Myocyte (in vitro differentiated cells): ENCODE measurements at regions not wholly inside any gene's neighbourhood (a gene's known extent, or its start where the extent isn't known, plus 50 kb on each side); places are given as distances from the start of the nearest gene placed in this dataset.
"Not testable (repeated sequence)": the region's sequence is repeated elsewhere in the genome, so short reads cannot be mapped to it uniquely, and the experiment has no call there.

ENCODE experiments used
- DNase-seq: peaks from one replicate; pipeline ENCODE4 v3.0.0-alpha.2; 2012; ENCODE audit warnings: low read depth

GRCh38 chr15:72866866-72867616, 83.5 kb upstream of the ADPGK start:
- DNase-seq = no peak

DNA sequence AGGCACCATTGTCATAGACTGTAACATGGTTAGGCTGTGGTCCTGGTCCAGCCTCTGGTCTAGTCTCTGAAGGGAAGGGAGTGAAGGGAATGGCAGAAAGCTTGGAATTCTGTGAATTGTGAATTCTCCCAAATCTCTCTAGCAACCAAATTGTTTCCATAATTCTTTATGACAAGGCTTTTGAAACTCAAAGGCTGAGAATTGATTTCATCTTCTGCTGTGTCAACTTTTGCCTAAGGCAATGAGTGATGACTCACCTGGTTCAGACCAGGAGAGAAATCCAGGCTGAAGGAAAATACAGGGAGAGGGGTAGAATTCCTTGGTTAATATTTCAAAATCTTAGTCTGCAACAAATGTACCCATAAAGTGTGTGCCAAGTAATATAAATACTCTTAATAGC, 82.6 kb upstream of the ADPGK start:
- DNase-seq = no peak

DNA sequence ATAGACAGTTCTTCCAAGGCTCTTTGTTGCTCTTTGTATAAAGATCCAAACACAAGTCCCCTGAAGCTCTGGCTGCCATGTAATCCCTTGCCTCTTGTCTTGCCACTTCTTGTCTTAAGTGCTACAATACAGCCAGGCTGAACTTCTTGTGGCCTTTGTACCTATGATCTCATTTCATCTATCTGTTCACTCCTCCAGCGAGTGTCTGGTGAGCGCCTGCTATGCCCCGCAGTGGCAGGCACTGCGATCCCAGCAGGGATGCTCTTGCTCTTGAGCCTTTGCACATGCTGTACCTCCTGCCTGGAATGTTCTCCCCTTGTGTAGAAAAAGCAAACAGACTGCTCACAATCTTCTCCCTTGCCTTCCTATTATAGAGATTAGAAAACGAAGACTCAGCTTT, 81.9 kb upstream of the ADPGK start:
- no peak for DNase-seq

GRCh38 chr15:72864681-72865080, 81.1 kb upstream of the ADPGK start:
- DNase-seq = no peak

GRCh38 chr15:72861354-72861910, 77.9 kb upstream of the ADPGK start:
- no peak for DNase-seq

- DNase-seq = no peak
Measured at GRCh38 chr15:72859757-72860145, 76.2 kb upstream of the ADPGK start.

DNA sequence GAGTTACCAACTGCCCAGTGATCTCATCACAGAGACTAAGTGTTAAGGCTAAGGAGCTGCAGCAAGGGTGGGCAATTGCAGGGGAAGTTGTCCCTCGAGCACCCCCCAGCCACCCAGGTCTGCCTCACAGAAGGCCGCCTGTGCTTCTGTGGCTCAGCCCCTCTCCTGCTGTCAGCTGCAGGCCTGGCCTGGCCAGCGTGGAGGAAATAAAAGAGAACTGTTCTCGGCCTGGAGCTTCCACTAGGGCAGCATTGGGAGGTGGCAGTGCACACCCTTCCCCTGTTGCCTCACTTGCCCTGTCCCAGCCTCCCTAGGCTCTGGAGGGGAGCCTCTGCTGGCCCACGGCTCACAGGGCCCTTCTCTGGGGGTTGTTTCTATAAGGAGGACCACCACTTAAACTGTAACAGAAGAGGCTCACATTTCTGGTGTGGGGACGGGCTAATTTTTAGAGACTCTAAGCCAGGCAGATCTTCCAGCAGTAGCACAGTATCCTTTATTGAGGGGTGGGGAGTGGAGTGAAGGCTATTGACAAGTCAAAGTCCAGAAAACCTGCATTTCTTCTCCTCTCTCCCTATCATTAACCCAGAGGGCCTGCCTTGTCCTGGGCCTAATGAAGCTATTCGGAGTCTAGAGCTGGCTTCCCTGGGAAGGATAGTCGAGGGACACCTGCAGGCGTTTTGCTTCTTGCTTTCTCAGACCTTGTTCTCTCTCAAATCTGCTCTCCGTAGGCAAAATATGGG, 75.6 kb upstream of the ADPGK start:
- peak; percentile 14 for DNase-seq

- DNase-seq = no peak
Measured at GRCh38 chr15:72858205-72858604, 74.6 kb upstream of the ADPGK start.

- DNase-seq = no peak
Measured at GRCh38 chr15:72857331-72858063, 73.9 kb upstream of the ADPGK start.

- DNase-seq = no peak
Measured at GRCh38 chr15:72856549-72857040, 73.0 kb upstream of the ADPGK start.

- no peak for DNase-seq
Measured at GRCh38 chr15:72855791-72856190, 72.2 kb upstream of the ADPGK start.

DNA sequence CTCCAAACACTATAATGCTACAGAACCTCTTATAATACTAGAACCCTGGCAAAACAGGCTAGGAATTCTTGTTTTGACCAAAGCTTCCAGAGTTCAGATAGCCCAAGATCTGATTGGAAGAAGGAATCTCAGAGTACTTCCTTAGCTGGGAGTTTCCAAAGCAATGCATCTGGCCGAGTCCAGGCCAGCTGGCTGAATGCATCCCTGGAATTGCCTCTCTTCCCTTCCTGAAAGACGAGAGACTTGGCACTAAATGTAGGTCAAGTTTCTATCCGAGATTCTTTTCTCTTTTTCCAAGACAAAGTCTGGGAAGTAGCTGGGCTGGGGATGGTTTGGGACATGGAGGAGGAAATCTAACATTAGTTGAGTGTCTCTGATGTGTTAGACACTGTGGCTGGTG, 68.7 kb upstream of the ADPGK start:
- no peak for DNase-seq

DNA sequence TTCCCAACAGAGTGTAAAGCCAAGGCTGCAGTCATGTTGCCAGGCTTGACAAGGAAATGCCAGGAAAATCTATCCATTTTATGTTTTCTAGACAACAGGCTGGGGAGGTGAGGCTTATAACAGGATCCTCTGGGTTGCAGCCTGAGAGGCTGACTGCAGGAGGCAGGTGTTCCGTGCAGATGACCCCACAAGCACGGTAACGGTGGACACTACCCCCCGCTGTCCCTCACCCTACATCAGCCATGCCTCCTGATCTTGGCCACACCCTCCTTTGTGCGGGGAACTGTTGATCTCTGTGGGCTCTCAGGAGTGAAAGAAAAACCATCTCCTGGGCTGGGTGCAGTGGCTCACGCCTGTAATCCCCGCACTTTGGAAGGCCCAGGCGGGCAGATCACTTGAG, 68.0 kb upstream of the ADPGK start:
- DNase-seq = no peak

DNA sequence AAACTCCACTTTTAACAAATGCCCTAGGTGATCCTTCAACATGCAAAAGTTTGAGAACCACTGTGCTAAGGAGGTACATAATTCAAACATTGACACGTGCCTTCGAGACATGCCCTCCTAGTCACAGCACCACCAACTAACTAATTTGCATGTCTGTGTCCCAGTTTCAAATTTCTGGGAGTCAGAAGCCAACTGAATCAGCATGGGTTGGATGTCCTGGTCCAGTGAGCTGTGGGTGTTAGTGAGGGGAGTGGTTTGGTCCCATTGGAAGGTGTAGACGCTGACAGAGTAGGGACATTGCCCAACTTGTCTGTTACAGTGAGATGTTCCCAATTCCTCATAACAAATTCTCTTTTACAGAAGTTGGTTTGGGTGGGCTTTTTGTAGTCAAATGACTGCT, 67.3 kb upstream of the ADPGK start:
- no peak for DNase-seq

- no peak for DNase-seq
Measured at GRCh38 chr15:72847806-72848205, 64.2 kb upstream of the ADPGK start.

DNA sequence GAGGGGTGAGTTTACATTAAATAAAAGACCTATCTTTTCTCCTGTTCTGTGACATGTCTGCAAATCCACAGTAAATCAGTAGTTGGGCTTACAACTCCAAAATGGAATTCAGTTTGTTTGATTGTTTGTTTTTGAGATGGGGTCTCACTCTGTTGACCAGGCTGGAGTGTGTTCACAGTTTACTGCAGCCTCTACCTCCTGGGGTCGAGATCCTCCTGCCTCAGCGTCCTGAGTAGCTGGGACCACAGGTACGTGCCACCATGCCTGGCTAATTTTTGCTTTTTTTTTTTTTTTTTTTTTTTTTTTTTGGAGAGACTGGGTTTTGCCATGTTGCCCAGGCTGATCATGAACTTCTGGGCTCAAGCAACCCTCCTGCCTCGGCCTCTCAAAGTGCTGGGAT, 63.5 kb upstream of the ADPGK start:
- DNase-seq = no peak

- DNase-seq = peak; percentile 7
Measured at GRCh38 chr15:72845981-72846383, 62.4 kb upstream of the ADPGK start.

DNA sequence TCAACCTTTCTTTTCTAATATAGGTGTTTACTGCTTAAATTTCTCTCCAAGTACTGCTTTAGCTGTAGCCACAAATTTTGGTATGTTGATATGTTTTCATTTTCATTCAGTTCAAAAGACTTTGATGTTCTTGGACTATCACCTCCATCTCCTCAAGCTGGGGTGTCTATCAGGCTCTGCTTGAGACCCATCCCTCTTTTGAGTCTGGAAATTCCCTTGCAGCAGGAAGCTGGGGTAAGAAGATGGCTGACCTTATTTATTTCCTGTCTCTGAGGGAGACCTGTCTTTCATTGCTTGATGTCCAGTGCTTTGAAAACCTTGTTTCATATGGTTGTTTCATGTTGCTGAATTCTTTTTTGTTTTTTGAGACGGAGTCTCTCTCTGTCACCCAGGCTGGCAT, 60.5 kb upstream of the ADPGK start:
- DNase-seq = no peak

- not testable (repeated sequence) for DNase-seq
Measured at GRCh38 chr15:72843340-72843739, 59.8 kb upstream of the ADPGK start.

DNA sequence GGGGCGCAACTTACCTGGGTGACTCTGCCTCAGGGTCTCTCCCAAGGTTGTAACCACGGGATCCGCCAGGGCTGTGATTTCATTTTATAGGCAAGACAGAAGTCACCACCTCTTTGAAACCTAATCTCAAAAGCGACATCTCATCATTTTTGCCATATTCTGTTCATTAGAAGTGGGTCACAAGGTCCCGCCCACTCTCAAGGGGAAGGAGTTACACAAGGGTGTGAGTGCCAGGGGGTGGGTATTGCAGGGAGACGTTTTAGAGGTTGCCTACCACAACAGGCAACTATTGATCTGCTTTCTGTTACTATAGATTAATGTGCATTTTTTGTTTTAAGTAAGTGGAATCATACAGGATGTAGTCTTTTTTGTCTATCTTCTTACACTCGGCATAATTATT, 56.6 kb upstream of the ADPGK start:
- DNase-seq = no peak

- peak; percentile 58 for DNase-seq
Measured at GRCh38 chr15:72838311-72838731, 54.8 kb upstream of the ADPGK start.
